HepG2 (cell line): ENCODE measurements at regions not wholly inside any gene's neighbourhood (a gene's known extent, or its start where the extent isn't known, plus 50 kb on each side); places are given as distances from the start of the nearest gene placed in this dataset.
A peak's percentile ranks its signal among the peaks of the same experiment; 100 is the strongest.

Experiments
- ATAC-seq: fragments of 200-7000 bp; cut with Tn5 transposase; 3 replicates; pipeline ENCODE4 v1.9.1; 2020; ENCODE audit warnings: mild to moderate bottlenecking, moderate library complexity
- BruUV-seq: library from RNA; stranded (reverse); fragments of 400-500 nt; replicated peaks from 2 replicates; lab custom pipeline; 2021; lab: Mats Ljungman, UMichigan
- CTCF ChIA-PET: fragments of 300-600 bp; formaldehyde crosslinking; extraction: SDS; loops from one replicate; lab custom pipeline; 2021; ENCODE audit warnings: low total read pairs, inconsistent platforms, low intra/inter-chr PET ratio; lab: Yijun Ruan, JAX
- POLR2A ChIA-PET: fragments of 350-600 bp; sonication (Branson Sonifier 250); formaldehyde crosslinking; loops from one replicate; lab custom pipeline; 2020; ENCODE audit warnings: antibody characterized with exemption, inconsistent platforms; lab: Yijun Ruan, JAX
- DNase-seq: peaks from one replicate; pipeline ENCODE4 v3.0.0-alpha.2; 2015; ENCODE audit warnings: low spot score
- FAIRE-seq: peaks from 3 replicates; lab custom pipeline; 2011; peaks lifted over from hg19 to GRCh38; lab: Jason Lieb, UNC
- H2AFZ ChIP-seq: one replicate; pipeline ENCODE4 v1.6.1; 2011; ENCODE audit warnings: low read length, inconsistent platforms
- H3K27ac ChIP-seq: fragments of 300-600 bp; 3 replicates; pipeline ENCODE4 v1.8.0; 2011; ENCODE audit warnings: mixed run types, mild to moderate bottlenecking, mixed read lengths, low read length, inconsistent platforms; ENCODE audit not compliant: insufficient read depth; ENCODE audit errors: extremely low read length
- H3K27me3 ChIP-seq, 2 experiments: fragments of 200-600 bp in 1 of 2; 2 replicates in 1 of 2; 3 replicates in 1 of 2; pipeline versions ENCODE4 v1.6.0 to v1.8.0; 2011; ENCODE audit warnings: low read length in 2 of 2, mild to moderate bottlenecking in 2 of 2, moderate library complexity in 2 of 2, inconsistent platforms in 1 of 2; ENCODE audit not compliant: insufficient read depth in 2 of 2, control insufficient read depth in 1 of 2
- H3K36me3 ChIP-seq, 2 experiments: fragments of 200-600 bp in 1 of 2; replicated peaks in 1 of 2; 2 replicates in 1 of 2; 3 replicates in 1 of 2; pipeline versions ENCODE4 v1.5.1 to v1.8.0; 2011; ENCODE audit warnings: low read length in 2 of 2, inconsistent platforms in 1 of 2; ENCODE audit not compliant: insufficient read depth in 2 of 2, control insufficient read depth in 1 of 2
- H3K4me1 ChIP-seq: 2 replicates; pipeline ENCODE4 v1.5.1; 2012; ENCODE audit warnings: low read length, inconsistent platforms; ENCODE audit not compliant: insufficient read depth
- H3K4me2 ChIP-seq: 2 replicates; pipeline ENCODE4 v1.6.0; 2011; ENCODE audit warnings: low read depth, low read length, inconsistent platforms
- H3K4me3 ChIP-seq, 3 experiments: fragments of 200-600 bp in 1 of 3; sonication (generic), shearing (Covaris generic) in 1 of 3; replicated peaks in 1 of 3; 2 replicates each; pipeline ENCODE4 v1.5.1; 2011 to 2016; ENCODE audit warnings: low read length in 3 of 3, inconsistent platforms in 2 of 3, low read depth in 2 of 3, mild to moderate bottlenecking in 2 of 3, control low read depth in 1 of 3, mixed read lengths in 1 of 3; ENCODE audit not compliant: insufficient read depth in 1 of 3
- H3K79me2 ChIP-seq: one replicate; pipeline ENCODE4 v1.6.1; 2011; ENCODE audit warnings: low read length, inconsistent platforms; ENCODE audit not compliant: insufficient read depth
- H3K9ac ChIP-seq: 2 replicates; pipeline ENCODE4 v1.6.0; 2011; ENCODE audit warnings: mild to moderate bottlenecking, low read depth, low read length, inconsistent platforms; ENCODE audit not compliant: insufficient read depth
- H3K9me3 ChIP-seq: 2 replicates; pipeline ENCODE4 v1.5.1; 2012; ENCODE audit warnings: mild to moderate bottlenecking, low read length
- H4K20me1 ChIP-seq: 2 replicates; pipeline ENCODE4 v1.6.0; 2011; ENCODE audit warnings: inconsistent platforms, mild to moderate bottlenecking, low read length, moderate library complexity; ENCODE audit not compliant: insufficient read depth
- KLF15 ChIP-seq: sonication (generic); formaldehyde crosslinking; IDR thresholded peaks from 2 replicates; pipeline ENCODE4 v1.8.1; 2023; ENCODE audit warnings: borderline replicate concordance, mild to moderate bottlenecking, inconsistent platforms, missing genetic modification reagents, mixed read lengths
- SMAD3 ChIP-seq: sonication (generic); formaldehyde crosslinking; IDR thresholded peaks from 2 replicates; pipeline ENCODE4 v1.4.0; 2020; ENCODE audit warnings: missing genetic modification reagents
- WGBS: methylation state at CpG from one replicate; pipeline ENCODE4 v1.1.6; 2017; ENCODE audit warnings: low lambda C conversion rate; 5-methylcytosine and 5-hydroxymethylcytosine counted together
- in situ Hi-C: cut with HindIII; loops from 2 replicates; pipeline ENCODE4 v1.10.0; 2017; ENCODE audit warnings: low pct_unique_long_range_greater_than_20kb; ENCODE audit not compliant: extremely low pct_ligation_motif_present
- intact Hi-C: fragments of 100-400 bp; cut with micrococcal nuclease; formaldehyde crosslinking; loops from one replicate; pipeline ENCODE4 v1.10.0; 2022; ENCODE audit not compliant: unreplicated experiment
- TF ChIP-seq, protein P1 (sequence below): sonication (generic); formaldehyde crosslinking; IDR thresholded peaks from 2 replicates; pipeline ENCODE4 v1.5.0; 2020; ENCODE audit warnings: mild to moderate bottlenecking, missing genetic modification reagents
- TF ChIP-seq, protein P2 (sequence below): sonication (generic); formaldehyde crosslinking; IDR thresholded peaks from 2 replicates; pipeline ENCODE4 v1.5.1; 2020; ENCODE audit warnings: missing genetic modification reagents, mild to moderate bottlenecking, borderline replicate concordance
- TF ChIP-seq, protein P3 (sequence below): sonication (generic); formaldehyde crosslinking; IDR thresholded peaks from 2 replicates; pipeline ENCODE4 v1.8.0; 2022; ENCODE audit warnings: missing genetic modification reagents, mild to moderate bottlenecking, inconsistent platforms, borderline replicate concordance

DNA sequence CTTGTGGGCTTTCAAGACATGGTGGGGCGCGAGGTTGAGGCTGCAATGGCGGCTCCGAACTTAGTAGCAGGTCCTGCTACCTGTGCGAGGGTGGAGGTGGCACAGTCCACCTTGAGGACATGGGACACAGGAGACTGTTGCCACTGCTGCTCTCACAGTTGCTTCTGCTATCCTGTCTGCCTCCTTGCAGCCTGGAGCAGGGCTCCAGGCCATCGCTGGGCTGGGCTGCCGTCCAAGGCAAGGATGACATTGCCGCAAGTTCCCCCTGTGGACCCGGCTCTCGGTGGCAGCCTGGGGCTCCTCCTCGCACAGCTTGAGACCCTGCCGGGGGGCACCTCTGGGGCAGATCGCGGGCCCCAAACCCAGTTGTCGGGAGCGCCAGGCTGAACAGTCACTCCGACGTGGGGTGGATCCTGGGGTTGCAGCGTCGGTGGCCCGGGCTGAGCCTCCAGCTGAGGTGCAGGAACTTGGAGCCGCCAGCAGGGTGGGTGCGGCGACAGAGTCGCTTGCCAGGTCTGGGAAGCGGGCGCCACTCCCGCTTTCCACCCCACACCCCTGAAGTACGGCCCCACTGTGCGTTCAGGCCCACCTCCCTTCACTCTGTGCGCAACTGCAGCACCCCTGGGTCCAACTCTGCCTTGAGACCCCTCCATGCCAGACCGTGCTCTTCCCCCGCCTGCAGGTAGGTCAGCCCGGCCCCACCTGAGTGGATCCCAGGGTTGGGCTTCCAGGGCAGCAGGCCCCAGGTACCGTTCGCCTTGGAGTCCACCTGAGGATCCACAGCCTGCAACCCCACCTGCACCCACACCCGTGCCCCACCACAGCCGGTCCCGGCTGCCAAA is 192.7 kb upstream of the NUDT6 start:
- H2AFZ ChIP-seq, result no peak overlapping the region
- no peak overlapping the region for H3K4me3 ChIP-seq
- FAIRE-seq (no peak), ATAC-seq (peak; percentile 30; the same call in 2 of the 3 replicates), DNase-seq (no peak)
- H3K9me3 ChIP-seq, result no peaks in the 10 kb centered on the region
- intact Hi-C loops, result no loop called here
- H3K9ac ChIP-seq, result no peak overlapping the region
- TF ChIP-seq SMAD3 (no peak), KLF15 (no peak)
- TF ChIP-seq, protein P1, sequence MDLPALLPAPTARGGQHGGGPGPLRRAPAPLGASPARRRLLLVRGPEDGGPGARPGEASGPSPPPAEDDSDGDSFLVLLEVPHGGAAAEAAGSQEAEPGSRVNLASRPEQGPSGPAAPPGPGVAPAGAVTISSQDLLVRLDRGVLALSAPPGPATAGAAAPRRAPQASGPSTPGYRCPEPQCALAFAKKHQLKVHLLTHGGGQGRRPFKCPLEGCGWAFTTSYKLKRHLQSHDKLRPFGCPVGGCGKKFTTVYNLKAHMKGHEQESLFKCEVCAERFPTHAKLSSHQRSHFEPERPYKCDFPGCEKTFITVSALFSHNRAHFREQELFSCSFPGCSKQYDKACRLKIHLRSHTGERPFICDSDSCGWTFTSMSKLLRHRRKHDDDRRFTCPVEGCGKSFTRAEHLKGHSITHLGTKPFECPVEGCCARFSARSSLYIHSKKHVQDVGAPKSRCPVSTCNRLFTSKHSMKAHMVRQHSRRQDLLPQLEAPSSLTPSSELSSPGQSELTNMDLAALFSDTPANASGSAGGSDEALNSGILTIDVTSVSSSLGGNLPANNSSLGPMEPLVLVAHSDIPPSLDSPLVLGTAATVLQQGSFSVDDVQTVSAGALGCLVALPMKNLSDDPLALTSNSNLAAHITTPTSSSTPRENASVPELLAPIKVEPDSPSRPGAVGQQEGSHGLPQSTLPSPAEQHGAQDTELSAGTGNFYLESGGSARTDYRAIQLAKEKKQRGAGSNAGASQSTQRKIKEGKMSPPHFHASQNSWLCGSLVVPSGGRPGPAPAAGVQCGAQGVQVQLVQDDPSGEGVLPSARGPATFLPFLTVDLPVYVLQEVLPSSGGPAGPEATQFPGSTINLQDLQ, result no peak
- TF ChIP-seq, protein P2, sequence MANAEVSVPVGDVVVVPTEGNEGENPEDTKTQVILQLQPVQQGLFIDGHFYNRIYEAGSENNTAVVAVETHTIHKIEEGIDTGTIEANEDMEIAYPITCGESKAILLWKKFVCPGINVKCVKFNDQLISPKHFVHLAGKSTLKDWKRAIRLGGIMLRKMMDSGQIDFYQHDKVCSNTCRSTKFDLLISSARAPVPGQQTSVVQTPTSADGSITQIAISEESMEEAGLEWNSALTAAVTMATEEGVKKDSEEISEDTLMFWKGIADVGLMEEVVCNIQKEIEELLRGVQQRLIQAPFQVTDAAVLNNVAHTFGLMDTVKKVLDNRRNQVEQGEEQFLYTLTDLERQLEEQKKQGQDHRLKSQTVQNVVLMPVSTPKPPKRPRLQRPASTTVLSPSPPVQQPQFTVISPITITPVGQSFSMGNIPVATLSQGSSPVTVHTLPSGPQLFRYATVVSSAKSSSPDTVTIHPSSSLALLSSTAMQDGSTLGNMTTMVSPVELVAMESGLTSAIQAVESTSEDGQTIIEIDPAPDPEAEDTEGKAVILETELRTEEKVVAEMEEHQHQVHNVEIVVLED (CRISPR knock-in tag), result no peak
- TF ChIP-seq, protein P3, sequence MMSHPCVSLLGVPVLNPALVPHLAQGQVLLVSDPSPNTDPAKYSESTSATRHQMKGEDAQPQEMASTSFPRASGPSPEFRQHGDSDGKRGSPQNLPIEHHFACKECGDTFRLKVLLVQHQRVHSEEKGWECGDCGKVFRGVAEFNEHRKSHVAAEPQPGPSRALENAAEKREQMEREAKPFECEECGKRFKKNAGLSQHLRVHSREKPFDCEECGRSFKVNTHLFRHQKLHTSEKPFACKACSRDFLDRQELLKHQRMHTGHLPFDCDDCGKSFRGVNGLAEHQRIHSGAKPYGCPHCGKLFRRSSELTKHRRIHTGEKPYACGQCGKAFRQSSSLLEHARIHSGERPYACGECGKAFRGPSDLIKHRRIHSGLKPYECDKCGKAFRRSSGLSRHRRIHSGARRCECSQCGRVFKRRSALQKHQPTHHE (CRISPR knock-in tag), result no peak
- peaks cover 0 to 1% of the 10 kb centered on the region in 2 experiments; a peak in 1 of 5 replicates for H3K36me3 ChIP-seq
- 98% methylated on average over 29 of the region's 39 CpGs for WGBS
- H3K27ac ChIP-seq, result no peak overlapping the region
- H3K4me1 ChIP-seq, result peaks cover 6% of the 10 kb centered on the region; the same call in 1 of the 2 replicates
- H4K20me1 ChIP-seq, result no peaks in the 10 kb centered on the region
- no peak overlapping the region for H3K4me2 ChIP-seq
- BruUV-seq, result no TSS peak
- no peaks in the 10 kb centered on the region for H3K79me2 ChIP-seq
- in situ Hi-C loops, result loop anchor here (10.0 kb wide), 1 partner anchor 550 kb away; no protein-coding TSS in a partner anchor
- CTCF ChIA-PET, result no interaction called here
- POLR2A ChIA-PET, result no interaction called here
- no peaks in the 10 kb centered on the region; a peak in 1 of 5 replicates for H3K27me3 ChIP-seq
